HG03342 (cell line): ENCODE measurements at regions not wholly inside any gene's neighbourhood (a gene's known extent, or its start where the extent isn't known, plus 50 kb on each side); places are given as distances from the start of the nearest gene placed in this dataset.

ENCODE experiments used
- ATAC-seq: cut with Tn5 transposase; IDR thresholded peaks from one replicate; pipeline ENCODE4 v1.9.1; 2021; ENCODE audit warnings: mild to moderate bottlenecking, moderate library complexity; ENCODE audit not compliant: unreplicated experiment

DNA sequence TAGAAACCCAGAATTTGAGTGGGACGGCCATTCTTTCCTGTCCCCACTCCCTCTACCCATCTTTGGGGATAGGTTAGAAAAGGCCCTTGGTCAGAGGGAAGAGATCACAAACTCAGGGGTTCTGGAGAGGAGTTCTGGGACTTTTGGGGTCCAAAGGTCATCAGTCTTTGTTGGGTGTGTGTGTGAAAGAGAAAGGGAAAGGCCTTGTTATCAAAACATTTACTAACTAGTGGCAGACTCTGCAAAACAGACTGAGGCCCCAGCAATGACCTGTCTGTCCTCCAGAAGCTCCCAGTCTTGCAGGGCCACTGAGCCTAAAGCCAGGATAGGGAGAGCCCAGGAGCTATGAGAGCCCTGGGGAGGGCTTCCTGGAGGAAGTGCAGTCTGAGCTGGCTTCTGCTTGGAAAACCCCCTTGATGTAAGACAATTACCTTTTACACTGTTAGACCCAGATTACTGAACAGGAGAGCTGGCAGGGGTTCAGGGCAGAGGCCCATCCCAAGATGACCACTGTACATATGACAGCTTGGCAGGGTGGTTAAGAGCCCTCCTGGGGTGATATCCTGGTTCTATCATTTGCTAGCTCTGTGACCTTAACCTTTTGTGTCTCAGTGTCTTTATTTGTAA lies 429.1 kb upstream of the CCDC196 start:
- no peak for ATAC-seq

DNA sequence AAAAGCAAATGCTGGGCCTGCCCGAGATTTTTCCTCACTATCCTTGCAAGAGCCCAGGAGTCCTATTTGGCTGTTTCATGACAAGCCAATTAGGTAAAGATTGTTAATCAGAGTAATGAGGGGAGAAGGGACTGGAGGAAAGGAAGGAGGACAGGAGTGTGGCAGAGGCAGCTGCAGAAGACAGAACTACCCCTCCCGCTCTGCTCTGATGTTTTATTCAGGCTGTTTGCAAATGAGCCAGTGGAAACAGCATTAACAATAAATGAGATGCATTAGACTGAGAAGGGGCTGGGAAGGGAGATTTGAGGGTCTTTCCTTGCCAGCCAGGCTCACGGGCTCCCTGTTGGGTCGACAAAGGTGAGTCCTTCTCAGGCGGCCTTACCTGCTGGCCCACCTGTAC lies 421.0 kb upstream of the CCDC196 start:
- no peak for ATAC-seq

DNA sequence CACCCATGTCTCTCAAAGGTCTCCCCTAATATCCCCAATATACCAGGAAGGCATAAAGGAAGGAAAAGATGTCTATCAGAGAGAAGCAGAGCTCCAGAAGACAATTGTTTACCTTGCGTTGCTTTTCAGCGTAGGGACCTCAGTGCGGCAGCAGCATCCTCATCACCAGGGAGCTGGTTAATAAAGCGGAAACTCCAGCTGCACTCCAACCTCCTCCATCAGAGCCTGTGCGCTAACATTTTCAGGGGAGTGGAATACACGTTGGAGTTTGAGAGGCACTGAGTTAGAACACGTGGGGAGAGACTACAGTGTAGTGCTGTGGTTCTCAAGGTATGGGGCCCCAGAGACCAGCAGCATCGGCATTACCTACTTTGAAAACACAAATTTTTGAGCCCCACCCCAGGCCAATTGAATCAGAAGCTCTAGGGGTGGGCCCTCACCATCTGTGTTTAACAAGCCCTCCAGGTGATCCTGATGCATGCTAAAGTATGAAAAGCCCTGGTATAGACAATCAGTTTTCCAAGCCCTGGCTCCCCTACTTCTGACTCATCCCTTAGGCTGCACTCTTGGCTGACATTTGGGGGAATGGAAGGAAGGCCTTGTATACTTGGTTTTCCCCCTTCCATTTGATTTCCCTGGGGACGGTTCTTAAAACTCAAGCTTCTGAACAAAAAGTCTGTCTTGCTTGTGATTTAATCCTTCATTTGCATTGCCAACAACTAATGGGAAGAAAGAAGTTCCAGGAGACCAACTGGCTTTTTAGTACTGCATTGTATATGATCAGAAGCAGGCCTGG lies 419.0 kb upstream of the CCDC196 start:
- ATAC-seq, result no peak

DNA sequence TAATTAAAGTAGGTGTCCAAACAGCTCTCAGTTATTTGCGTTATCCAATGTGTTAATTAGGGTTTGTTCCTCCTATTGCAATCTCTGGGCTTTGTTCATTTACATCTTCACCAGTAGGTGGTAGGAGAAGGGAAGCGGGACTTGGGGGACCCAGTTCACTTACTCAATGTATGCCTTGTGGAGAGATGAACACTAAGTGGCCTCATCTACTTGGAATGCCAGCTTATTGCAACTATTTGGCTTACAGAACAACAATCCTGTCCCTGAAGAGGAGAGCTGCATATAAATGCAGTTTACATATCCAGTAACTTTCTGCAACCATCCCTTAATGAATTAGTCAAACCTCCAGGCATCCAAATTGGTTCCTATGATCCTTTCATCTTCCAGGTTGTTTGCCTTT lies 417.1 kb upstream of the CCDC196 start:
- no peak for ATAC-seq

DNA sequence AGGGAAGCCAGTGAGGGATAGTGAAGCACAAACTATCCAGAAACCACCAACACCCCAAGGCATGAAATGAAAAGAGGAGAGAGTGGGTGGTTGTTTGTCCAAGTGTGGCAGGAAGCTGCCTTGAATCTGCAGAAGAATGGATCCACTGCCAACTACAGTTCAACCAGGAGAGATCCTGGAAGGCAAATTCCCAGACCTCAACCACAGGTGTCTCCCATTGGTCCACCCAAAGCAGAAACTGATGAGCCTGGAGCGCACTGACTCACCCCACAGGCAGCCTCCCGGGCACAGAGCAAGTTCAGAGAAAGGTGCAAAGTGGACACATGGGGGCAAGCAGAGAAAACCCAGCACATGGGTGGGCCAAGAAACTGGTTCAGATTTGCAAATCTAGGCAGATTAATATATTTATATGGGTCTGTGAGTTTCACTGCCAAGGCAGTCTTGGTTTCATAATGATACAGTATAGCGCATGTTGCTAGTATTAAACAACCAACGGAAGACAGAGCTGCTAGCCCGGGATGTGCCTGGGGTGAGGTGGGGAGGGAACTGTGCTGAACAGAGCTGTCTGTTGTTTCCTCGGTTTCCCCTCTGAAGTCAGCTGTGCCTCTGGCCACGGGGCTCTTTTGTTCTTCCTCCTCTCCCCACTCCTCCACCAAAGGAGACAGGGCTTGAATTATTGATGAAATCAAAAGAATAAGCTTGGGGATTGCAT lies 416.2 kb upstream of the CCDC196 start:
- ATAC-seq, result no peak

DNA sequence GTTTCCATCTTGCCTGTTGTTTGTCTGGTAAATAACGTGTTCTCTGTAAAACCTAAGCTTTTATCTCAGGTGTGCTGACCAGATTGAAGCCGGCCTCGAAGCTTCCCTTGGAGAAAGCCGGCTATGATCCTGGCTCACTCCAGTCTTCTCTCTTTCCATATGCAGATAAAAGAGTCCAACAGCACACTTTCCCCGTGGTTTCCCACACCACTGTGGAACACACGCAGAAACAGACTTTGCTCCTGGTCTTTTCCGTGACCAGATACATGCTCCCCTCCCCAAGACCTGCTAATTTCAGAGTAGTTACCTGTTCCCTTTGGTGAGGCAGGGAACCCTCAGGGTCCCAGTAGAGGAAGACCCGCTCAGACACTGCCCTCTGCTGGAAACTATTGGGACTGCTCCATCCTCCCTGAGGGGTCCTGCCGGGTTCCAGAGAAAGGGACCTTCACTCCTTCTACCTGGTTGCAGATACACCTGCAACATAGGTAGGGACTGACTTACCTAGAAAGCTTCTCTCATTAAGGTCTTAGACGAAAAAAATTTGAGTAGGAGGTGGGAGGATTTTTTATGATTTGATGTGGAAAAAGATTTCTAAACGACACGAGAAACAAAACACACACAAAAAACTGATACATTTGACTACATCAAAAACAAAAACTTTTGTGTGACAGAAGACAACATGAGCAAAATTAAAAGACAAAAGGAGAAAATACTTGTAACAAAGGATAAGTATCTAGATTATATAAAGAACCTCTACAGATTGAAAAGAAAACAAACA lies 415.4 kb upstream of the CCDC196 start:
- ATAC-seq, result peak; percentile 70

DNA sequence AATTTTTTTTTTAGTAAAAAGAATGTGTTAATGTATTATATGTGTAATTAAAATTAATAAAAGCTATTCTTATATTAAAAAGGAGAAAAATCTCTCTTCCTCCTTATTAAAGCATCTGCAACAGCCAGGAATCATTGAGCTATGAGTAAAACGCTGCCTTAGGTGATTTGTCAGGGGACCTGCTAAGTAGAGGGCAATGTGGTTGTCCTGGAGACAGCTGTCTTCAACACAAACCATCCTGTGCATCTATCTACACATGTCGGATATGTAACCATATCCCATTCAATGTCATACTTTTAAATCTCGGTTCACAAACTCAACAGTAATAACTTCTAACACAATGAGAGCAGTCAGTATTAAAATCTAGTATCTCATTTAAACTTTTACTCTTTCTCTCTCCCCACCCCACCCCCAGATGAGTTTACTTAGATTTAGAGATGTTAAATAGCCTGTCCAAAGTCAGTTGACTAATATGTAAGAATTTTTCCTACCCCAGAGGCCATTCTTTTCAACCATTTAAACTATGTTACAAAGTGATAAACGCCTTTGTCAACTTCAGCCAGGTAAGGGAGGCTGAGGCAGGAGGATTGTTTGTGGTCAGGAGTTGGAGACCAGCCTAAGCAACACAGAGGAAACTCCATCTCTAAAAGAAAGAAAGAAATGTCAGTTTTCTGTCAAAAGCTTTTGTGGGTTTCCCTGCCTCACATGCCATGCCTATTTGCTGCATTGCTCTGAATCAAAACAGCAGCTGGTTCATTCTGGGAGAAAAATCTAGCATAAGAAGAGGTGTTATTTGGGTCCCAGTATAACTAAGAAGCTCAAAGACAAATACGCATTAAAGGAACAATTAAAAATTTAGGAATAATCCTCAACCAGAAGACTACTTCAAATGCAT lies 413.7 kb upstream of the CCDC196 start:
- ATAC-seq, result no peak

DNA sequence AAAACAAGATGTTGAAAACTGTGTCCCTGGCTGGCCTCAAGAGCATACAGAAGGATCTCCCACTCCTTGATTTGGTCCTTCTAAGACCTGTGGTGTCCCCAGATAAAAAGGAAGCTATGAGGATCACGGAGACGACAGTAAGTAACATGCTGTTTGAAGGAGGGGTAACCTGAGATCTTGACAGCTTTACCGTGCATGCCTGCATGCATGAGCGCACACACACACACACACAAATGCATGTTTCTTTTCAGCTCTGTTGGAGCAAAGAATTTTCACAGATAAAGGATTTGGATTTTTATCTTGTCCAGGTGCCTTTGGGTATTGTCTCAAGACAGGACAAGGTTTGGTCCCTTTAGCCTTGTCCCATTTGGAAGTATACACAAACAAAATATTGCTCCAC lies 411.6 kb upstream of the CCDC196 start:
- no peak for ATAC-seq

DNA sequence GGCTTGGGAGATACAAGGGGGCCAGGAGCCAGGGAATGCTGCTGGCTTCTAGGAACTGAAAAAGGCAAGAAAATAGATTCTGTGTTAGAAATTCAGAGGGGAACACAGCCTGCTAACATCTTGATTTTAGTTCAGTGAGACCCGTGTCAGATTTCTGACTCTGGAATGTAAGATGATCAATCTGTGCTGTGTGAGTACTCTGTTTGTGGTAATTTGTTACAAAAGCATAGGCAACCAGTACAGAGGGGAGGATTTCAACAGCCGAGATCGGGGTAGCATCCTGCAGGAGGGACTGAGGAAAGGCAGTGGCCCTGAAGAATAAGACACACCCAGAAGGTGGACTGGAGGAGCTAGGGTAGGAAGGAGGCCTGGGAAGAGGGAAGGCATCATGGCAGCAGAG lies 410.0 kb upstream of the CCDC196 start:
- no peak for ATAC-seq

DNA sequence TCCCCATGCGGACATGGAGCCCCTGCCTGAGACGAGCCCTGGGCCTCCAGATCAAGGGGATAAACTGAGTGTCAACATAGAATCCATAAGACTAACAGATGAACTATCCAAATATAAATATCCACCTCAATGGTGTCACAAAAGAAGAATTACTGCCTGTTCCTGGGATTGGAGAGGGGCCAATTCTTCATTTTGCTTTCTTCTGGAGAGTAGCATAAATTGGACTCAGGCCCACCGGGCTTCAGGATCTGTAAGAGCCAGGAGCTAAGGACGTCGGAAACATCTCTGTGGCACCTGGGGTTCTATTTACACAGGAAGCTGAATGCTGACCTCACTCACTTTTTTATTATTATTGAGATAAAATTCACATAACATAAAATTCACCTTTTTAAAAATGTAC lies 408.2 kb upstream of the CCDC196 start:
- no peak for ATAC-seq

DNA sequence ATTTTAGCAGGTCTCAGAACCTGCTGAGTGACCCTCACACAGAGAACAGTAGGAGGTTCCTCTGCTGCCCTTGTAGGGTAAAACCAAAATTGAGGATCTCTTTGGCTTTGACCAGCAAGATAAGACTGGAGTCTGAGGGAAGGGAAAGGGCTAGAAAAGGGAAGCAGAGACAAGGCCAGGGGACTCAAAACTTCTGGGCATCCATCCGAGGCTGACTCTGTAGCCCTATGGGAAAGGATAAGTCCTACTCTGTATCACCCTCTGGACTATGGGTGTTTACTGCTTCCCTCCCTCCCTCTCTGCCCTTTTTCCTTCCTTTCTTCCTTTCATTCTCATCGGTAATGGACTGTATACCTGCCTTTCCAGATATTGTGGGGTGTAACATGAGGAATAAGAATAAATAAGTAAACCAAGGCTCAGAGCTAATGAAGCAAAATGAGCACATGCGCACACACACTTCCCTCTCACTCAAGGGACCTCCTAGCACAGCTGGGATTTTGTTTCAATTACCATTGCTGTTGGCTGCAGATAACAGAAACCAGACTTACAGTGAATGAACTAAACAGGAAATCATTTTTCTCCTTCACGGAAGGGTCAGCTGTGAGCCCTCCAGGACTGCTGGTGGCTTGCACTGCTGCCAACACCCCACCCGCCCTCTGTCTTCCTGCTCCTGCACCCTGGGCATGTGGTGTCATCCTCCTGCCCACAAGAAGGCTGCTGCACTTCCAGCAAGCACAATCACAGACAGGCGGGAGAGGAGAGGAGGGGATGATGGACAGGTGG lies 404.4 kb upstream of the CCDC196 start:
- no peak for ATAC-seq

DNA sequence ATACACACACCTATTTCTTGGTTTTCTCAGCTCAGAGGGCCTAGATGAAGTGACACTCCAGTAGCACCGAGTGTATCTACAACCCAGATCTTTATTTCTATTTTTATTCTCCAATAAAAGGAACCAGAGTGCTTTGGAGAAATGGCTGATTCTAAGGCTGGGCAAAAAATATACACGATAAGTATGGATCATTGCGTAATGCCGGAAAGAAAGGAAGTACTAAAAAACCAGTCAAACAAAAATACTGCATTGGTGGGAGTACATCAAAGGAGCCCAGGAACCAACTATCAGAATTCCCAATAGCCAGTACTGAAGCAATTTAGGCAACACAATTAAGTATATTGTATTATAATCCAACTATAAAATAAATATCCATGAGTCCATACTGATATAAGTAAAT lies 400.9 kb upstream of the CCDC196 start:
- ATAC-seq, result no peak

DNA sequence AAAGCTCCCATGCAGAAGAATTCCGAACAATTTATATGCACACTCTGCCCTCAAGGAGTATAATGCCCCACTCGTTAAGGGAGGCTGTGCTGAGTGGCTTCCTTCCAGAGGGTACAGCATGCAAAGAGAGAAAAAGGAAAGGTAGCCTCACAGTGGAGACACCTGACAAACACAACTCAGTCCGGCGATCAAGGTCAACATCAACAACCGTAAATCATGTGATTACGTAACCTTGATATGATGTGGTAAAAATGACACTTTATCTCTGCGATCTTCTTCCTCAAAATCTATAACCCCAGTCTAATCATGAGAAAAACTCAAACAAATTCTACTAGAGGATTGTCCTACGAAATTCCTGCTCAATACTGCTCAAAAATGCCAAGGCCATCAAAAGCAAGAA lies 400.5 kb upstream of the CCDC196 start:
- ATAC-seq, result no peak

DNA sequence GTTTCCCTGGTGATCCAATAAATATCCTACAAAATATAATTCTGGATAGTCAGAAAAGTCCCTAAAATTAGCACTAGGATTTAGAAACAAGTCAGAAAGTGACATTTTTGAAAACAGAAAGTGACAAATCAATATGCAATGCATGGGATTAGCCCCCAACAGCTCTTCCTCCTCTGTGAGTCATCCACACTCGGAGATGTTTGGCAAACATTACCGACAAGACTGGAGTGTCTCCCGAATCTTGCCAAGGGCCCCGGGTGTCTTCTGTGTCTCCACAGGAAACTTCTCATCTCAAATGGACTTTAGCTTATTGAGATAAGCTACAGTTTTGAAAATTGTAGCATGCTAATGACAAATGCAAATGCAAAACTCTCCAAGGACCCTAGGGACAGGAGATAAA lies 398.9 kb upstream of the CCDC196 start:
- ATAC-seq, result no peak

DNA sequence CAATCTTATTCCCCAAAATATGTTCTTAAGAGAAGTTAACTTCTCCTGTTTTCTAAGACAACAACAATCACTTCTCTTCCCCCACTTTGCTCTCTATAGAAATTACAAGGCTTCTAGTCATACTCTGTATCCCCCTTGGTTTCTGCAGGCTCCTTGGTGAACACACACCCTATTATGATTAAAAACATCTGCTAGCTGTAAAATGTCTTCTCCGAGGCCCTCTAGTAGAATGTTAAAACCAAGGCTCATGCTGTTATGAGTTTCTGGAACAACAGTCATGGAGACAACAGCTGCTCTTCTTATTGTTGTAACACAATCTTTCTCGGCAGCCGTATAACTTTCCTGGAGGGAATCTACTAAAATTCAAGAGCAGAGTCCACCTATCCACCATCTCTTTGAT lies 397.5 kb upstream of the CCDC196 start:
- no peak for ATAC-seq

DNA sequence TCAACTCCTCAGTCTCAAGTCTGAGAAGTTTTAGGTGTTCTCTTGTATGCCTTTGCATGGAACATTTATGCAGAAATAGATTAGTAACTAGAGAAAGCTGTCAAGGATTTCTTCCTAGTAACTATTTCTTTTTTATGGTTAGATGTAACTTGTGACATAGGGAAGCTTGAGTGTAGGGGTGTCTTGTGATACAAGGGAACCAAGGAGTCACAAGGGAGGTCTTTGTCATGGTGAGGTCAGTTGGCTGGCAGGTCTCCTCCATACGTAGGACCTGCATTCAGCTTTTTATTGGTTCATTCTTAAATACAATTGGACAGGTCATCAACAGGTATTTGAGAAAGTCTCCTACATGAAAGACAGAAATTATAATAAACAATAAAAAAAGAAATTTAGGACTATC lies 394.0 kb upstream of the CCDC196 start:
- no peak for ATAC-seq

DNA sequence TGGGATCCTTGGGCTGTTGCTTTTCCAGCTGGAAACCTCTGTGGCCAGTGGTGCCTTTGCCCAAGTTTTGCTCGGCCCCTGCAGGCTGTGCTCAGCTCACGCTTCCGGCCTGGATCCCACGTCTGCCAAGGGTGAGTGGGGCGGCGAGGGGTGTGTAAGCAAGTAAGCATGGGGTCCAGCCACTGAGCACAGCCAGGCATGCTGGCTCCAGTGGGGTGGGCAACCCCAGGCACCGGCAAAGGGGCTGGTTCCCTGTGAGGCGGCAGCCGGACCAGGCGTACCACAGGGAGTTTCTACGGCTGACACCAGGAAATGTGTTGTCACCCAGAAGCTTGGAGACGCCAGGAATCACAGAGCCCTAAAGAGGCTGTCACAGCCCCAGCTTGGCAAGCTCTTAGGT lies 393.4 kb upstream of the CCDC196 start:
- no peak for ATAC-seq

DNA sequence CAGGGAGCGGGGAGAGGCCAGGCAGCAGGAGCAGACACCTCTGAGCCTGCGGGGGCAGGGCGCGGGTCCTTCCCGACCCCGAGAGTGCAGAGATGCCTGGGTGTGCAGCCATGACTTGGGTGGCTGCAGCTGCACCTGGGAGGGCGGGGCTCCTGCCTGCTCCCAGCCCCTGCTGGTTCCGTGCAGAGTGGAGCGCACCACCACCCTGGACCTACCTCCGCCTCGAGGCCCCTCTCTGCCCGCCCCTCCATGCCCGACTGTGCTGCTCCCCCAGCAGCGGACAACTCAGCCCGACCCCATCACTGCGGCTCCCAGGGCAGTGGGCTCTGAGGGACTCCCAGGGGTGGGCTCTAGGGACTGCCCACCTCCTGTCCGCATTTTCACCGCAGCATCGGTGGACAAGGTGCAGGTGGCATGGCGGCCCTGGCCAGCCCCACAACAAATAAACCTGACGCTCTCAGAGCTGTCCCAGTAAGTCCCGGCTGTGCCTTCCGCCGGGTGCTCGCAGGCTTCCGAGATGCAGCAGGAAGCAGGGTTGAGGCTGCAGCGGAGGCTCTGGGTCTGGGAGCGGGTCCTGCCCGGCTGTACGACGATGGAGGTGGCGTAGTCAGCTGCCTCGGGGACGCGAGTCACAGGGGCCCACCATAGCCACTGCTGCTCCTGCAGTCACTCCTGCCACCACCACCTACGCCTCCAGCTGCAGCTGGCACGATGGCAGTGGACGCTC lies 392.0 kb upstream of the CCDC196 start:
- no peak for ATAC-seq

DNA sequence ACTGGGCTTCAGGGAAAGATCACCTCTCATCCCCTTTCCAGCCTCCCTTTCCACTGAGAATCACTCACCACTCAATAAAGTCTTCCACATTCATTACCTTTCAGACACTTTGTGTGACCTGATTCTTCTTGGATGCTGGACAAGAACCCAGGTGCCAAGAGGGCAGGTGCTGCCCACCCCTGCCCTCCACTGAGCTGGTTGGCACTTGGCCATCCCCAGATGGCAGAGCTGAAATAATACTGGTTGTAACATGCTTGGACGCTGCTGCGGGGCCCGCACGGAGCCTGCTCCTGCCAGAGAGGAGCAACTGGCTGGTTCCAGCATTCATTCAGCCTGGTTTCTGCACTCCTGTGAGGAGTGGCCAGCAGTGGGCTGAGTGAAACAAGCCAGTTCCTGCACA lies 386.7 kb upstream of the CCDC196 start:
- ATAC-seq, result no peak
